ENCODE measurements at regions not wholly inside any gene's neighbourhood (a gene's known extent, or its start where the extent isn't known, plus 50 kb on each side); places are given as distances from the start of the nearest gene placed in this dataset.

GRCh38 chr1:230507666-230508402, 81.7 kb upstream of the PGBD5 start:
- Histone ChIP-seq H3K36me3 (ENCODE audit: control insufficient read depth in 4 of 4, insufficient read depth in 3 of 4, low read depth in 1 of 4, low read length in 3 of 4) (no peaks in the 10 kb centered on the region), H3K4me3 (ENCODE audit: low read depth in 1 of 3, low read length in 3 of 3) (no peak overlapping the region), H3K27ac (ENCODE audit: low read depth in 1 of 2, low read length in 2 of 2) (no peak overlapping the region), H3K9ac (ENCODE audit: low read depth in 1 of 2, low read length in 2 of 2) (no peak overlapping the region), H3K27me3 (ENCODE audit: control insufficient read depth in 4 of 4, insufficient read depth in 4 of 4, low read length in 3 of 4) (no peaks in the 10 kb centered on the region), H3K9me3 (ENCODE audit: control insufficient read depth in 4 of 4, low read length in 3 of 4) (no peaks in the 10 kb centered on the region), H3K4me1 (ENCODE audit: control insufficient read depth in 4 of 4, insufficient read depth in 4 of 4, low read length in 3 of 4) (no peaks in the 10 kb centered on the region)
- TF ChIP-seq HNF4A (conservative IDR thresholded peaks at IDR 0.05) (no peak), MAX (IDR thresholded peaks at IDR 0.05) (no peak), FOXA2 (IDR thresholded peaks at IDR 0.05) (no peak), YY1 (IDR thresholded peaks at IDR 0.05) (no peak), FOXA1 (IDR thresholded peaks at IDR 0.05) (no peak), RAD21 (IDR thresholded peaks at IDR 0.05) (no peak), RXRA (IDR thresholded peaks at IDR 0.05) (no peak), SP1 (IDR thresholded peaks at IDR 0.05) (no peak), HNF4G (IDR thresholded peaks at IDR 0.05) (no peak), ZBTB33 (IDR thresholded peaks at IDR 0.05) (no peak), REST (IDR thresholded peaks at IDR 0.05) (no peak), TAF1 (conservative IDR thresholded peaks at IDR 0.05) (no peak), EGR1 (IDR thresholded peaks at IDR 0.05; ENCODE audit: low read depth in 2 of 2) (no peak), CTCF (IDR thresholded peaks at IDR 0.05; ENCODE audit: low read depth, low read length, missing input control) (no peak), GABPA (IDR thresholded peaks at IDR 0.05 in 1 of 2, conservative IDR thresholded peaks at IDR 0.05 in 1 of 2) (no peak), ATF3 (IDR thresholded peaks at IDR 0.05) (no peak), JUND (IDR thresholded peaks at IDR 0.05) (no peak), NR2F2 (IDR thresholded peaks at IDR 0.05) (no peak)
- DNase-seq (ENCODE audit: low spot score) = no peak
- WGBS = 65% methylated on average over 8 of the region's 8 CpGs
